Uterus (tissue), 2 donors: ENCODE measurements at regions not wholly inside any gene's neighbourhood (a gene's known extent, or its start where the extent isn't known, plus 50 kb on each side); places are given as distances from the start of the nearest gene placed in this dataset.

ENCODE experiments used
- CTCF ChIP-seq, 4 experiments: fragments of 200-600 bp in 2 of 4; fragments of 450-650 bp in 2 of 4; sonication (generic) in 2 of 4; IDR thresholded peaks; one replicate each; pipeline ENCODE4 v1.5.1; 2016 to 2019; ENCODE audit warnings: antibody characterized with exemption in 4 of 4, mild to moderate bottlenecking in 2 of 4, moderate library complexity in 1 of 4
- POLR2A ChIP-seq, 2 donors: fragments of 450-650 bp; IDR thresholded peaks; one replicate each; pipeline ENCODE4 v1.6.1; 2016; ENCODE audit warnings: antibody characterized with exemption in 2 of 2, mild to moderate bottlenecking in 1 of 2, moderate library complexity in 1 of 2

DNA sequence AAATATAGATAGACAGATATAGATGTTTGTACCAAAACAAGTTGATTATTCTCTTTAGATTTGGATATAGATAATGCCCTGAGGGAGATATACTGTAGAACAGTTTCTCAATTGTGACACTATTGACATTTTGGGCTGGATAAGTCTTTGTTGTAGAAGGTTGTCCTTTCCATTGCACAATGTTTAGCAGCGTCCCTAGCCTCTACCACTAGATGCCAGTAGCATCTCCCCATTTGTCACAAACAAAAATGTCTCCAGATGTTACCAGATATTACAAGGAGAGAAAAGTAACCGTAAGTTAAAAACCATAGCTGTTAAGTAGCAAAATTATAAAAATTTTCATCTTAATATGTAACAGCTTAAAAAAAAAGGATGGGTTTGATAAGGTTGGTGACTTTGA, 2595.3 kb downstream of the ARAP2 start:
- TF ChIP-seq CTCF (IDR thresholded peaks at IDR 0.05) (no peak), POLR2A (IDR thresholded peaks at IDR 0.05) (no peak)
